Choroid plexus epithelial cell (primary cell): ENCODE measurements at regions not wholly inside any gene's neighbourhood (a gene's known extent, or its start where the extent isn't known, plus 50 kb on each side); places are given as distances from the start of the nearest gene placed in this dataset.
"Not testable (repeated sequence)": the region's sequence is repeated elsewhere in the genome, so short reads cannot be mapped to it uniquely, and the experiment has no call there.

Experiments used
- DNase-seq: peaks from one replicate; pipeline ENCODE4 v3.0.0-alpha.2; 2010; ENCODE audit warnings: low read depth
- H3K4me3 ChIP-seq: 2 replicates; pipeline ENCODE4 v1.5.1; 2011; ENCODE audit warnings: low read depth, mild to moderate bottlenecking, control low read depth, low read length, moderate library complexity
- TF ChIP-seq, protein P1 (sequence below): conservative IDR thresholded peaks from 2 replicates; pipeline ENCODE4 v1.5.1; 2011; ENCODE audit warnings: low read depth, mild to moderate bottlenecking, control low read depth, inconsistent platforms, low read length, moderate library complexity

DNA sequence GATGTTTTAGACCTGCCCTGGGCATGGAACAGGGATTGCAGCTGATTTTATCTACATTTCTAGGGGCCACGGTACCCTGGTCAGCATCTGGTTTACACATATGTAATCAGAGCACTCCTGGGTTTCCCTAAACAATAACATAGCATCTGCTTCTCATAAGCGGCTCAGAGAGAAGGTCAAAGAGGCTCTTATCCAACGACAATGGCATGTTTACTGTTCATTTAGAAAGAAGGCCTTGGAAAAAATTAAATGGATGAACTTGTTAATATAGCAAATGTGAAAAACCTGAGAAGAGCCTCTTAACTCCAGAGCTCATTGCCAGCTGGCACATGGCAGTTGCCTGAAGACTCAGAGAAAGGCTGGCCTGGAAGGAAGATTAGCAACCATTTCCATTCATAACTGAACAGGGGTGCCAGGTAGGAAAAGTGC, 202.8 kb upstream of the THUMPD2 start:
- TF ChIP-seq, protein P1, sequence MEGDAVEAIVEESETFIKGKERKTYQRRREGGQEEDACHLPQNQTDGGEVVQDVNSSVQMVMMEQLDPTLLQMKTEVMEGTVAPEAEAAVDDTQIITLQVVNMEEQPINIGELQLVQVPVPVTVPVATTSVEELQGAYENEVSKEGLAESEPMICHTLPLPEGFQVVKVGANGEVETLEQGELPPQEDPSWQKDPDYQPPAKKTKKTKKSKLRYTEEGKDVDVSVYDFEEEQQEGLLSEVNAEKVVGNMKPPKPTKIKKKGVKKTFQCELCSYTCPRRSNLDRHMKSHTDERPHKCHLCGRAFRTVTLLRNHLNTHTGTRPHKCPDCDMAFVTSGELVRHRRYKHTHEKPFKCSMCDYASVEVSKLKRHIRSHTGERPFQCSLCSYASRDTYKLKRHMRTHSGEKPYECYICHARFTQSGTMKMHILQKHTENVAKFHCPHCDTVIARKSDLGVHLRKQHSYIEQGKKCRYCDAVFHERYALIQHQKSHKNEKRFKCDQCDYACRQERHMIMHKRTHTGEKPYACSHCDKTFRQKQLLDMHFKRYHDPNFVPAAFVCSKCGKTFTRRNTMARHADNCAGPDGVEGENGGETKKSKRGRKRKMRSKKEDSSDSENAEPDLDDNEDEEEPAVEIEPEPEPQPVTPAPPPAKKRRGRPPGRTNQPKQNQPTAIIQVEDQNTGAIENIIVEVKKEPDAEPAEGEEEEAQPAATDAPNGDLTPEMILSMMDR, result no peak
- H3K4me3 ChIP-seq, result no peak overlapping the region
- no peak for DNase-seq

GRCh38 chr2:39975476-39976020, 196.5 kb upstream of the THUMPD2 start:
- DNase-seq, result no peak
- no peak overlapping the region for H3K4me3 ChIP-seq
- TF ChIP-seq, protein P1, result no peak

- H3K4me3 ChIP-seq, result no peak overlapping the region
- DNase-seq, result no peak
- TF ChIP-seq, protein P1, result no peak
Observed at GRCh38 chr2:39968037-39968436, 189.0 kb upstream of the THUMPD2 start.

DNA sequence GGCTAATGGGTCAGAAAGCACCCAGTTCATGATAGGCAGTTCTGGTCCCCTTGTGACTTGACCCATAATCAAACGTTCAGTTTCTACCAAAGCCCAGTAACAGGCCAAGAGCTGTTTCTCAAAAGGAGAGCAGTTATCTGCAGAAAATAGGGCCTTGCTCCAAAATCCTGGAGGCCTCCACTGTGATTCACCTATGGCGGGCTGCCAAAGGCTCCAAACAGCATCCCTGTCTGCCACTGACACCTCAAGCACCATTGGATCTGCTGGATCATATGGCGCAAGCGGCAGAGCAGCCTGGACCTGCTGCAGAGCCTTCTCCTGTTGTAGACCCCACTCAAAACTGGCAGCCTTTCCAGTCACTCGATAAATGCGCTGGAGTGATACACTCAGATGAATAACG, 181.6 kb upstream of the THUMPD2 start:
- DNase-seq, H3K4me3 ChIP-seq: not testable (repeated sequence)

- TF ChIP-seq, protein P1, result no peak
- no peak overlapping the region for H3K4me3 ChIP-seq
- DNase-seq, result peak; percentile 2
Observed at GRCh38 chr2:39954346-39954745, 175.3 kb upstream of the THUMPD2 start.

DNA sequence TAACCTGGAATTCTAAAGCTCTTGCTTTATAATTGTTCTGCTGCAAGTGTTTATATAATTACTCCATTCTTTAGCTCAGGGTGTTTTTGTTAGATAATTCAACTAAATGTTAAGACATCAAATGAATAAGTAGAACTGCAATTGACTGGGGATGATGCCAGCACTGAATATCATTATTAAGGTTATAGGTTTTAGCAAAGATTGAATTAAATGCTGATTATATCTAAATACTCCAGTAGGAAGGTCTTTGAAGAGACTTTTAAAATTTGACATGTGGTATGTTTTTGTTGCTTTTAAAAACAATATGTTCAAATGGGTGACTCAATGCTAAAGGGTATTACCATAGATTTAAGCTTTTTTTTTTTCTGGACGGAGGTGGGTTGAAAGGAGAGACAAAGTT, 170.1 kb upstream of the THUMPD2 start:
- DNase-seq, result no peak
- H3K4me3 ChIP-seq, result no peak overlapping the region
- TF ChIP-seq, protein P1, result no peak

GRCh38 chr2:39948016-39948719, 169.1 kb upstream of the THUMPD2 start:
- TF ChIP-seq, protein P1, result no peak
- no peak overlapping the region for H3K4me3 ChIP-seq
- DNase-seq, result peak; percentile 2
